Ascending aorta (tissue), 2 donors: ENCODE measurements at regions not wholly inside any gene's neighbourhood (a gene's known extent, or its start where the extent isn't known, plus 50 kb on each side); places are given as distances from the start of the nearest gene placed in this dataset.
"Not testable (repeated sequence)": the region's sequence is repeated elsewhere in the genome, so short reads cannot be mapped to it uniquely, and the experiment has no call there.

Experiments
- DNase-seq, 2 donors: peaks; one replicate each; pipeline ENCODE4 v3.0.0-alpha.2; 2019; ENCODE audit warnings: low spot score in 2 of 2
- H3K27ac ChIP-seq, 2 donors: fragments of 200-600 bp; sonication (generic); one replicate each; pipeline ENCODE4 v1.5.1; 2016 to 2017; ENCODE audit warnings: mild to moderate bottlenecking in 1 of 2
- H3K27me3 ChIP-seq: fragments of 200-600 bp; sonication (generic); one replicate; pipeline ENCODE4 v1.5.1; 2017
- H3K36me3 ChIP-seq, 2 donors: fragments of 200-600 bp; sonication (generic); one replicate each; pipeline ENCODE4 v1.5.1; 2016
- H3K4me1 ChIP-seq, 2 donors: fragments of 200-600 bp; sonication (generic); one replicate each; pipeline ENCODE4 v1.5.1; 2016 to 2017; ENCODE audit warnings: mild to moderate bottlenecking in 1 of 2
- H3K4me3 ChIP-seq, 2 donors: fragments of 200-600 bp; sonication (generic); one replicate each; pipeline ENCODE4 v1.5.1; 2016 to 2017; ENCODE audit warnings: mild to moderate bottlenecking in 1 of 2
- H3K9me3 ChIP-seq, 2 donors: fragments of 200-600 bp; sonication (generic); one replicate each; pipeline ENCODE4 v1.5.1; 2016
- CTCF ChIP-seq, 3 experiments: fragments of 200-600 bp in 2 of 3; fragments of 450-650 bp in 1 of 3; sonication (generic) in 2 of 3; IDR thresholded peaks; one replicate each; pipeline ENCODE4 v1.5.1; 2016 to 2019; ENCODE audit warnings: antibody characterized with exemption in 3 of 3, mild to moderate bottlenecking in 1 of 3, moderate library complexity in 1 of 3
- intact Hi-C: fragments of 100-400 bp; cut with DNase I; formaldehyde crosslinking; loops from one replicate; pipeline ENCODE4 v1.15.1; 2023

- no peaks in the 10 kb centered on the region for H3K27me3 ChIP-seq
- no peaks in the 10 kb centered on the region for H3K9me3 ChIP-seq
- intact Hi-C loops = no loop called here
- H3K36me3 ChIP-seq = no peaks in the 10 kb centered on the region
- H3K4me1 ChIP-seq = no peaks in the 10 kb centered on the region
- H3K4me3 ChIP-seq = no peak overlapping the region
- no peak for TF ChIP-seq CTCF (IDR thresholded peaks at IDR 0.05)
- H3K27ac ChIP-seq = no peak overlapping the region
- no peak for DNase-seq
These were observed 691.4 kb upstream of the FSHR start for GRCh38 chr2:49845671-49846070.

- intact Hi-C loops = no loop called here
- H3K27me3 ChIP-seq = no peaks in the 10 kb centered on the region
- H3K4me3 ChIP-seq = no peak overlapping the region
- H3K9me3 ChIP-seq = no peaks in the 10 kb centered on the region
- H3K27ac ChIP-seq = no peak overlapping the region
- H3K36me3 ChIP-seq = no peaks in the 10 kb centered on the region
- no peaks in the 10 kb centered on the region for H3K4me1 ChIP-seq
- no peak for TF ChIP-seq CTCF (IDR thresholded peaks at IDR 0.05)
- no peak for DNase-seq
These were observed 690.7 kb upstream of the FSHR start for GRCh38 chr2:49845021-49845420.

GRCh38 chr2:49844113-49844512, 689.8 kb upstream of the FSHR start:
- intact Hi-C loops = not testable (repeated sequence)

GRCh38 chr2:49843314-49843713, 689.0 kb upstream of the FSHR start:
- no peak for TF ChIP-seq CTCF (IDR thresholded peaks at IDR 0.05)
- Histone ChIP-seq H3K4me1 (no peaks in the 10 kb centered on the region), H3K27me3 (no peaks in the 10 kb centered on the region), H3K27ac (no peak overlapping the region), H3K9me3 (no peaks in the 10 kb centered on the region), H3K4me3 (no peak overlapping the region), H3K36me3 (no peaks in the 10 kb centered on the region)
- no peak for DNase-seq
- intact Hi-C loops = no loop called here

More at GRCh38 chr2:49844113-49844512, 689.8 kb upstream of the FSHR start:
- H3K27me3 ChIP-seq, H3K9me3 ChIP-seq, H3K36me3 ChIP-seq, DNase-seq, H3K4me1 ChIP-seq, H3K27ac ChIP-seq, H3K4me3 ChIP-seq: not testable (repeated sequence)

GRCh38 chr2:49840428-49840975, 686.2 kb upstream of the FSHR start:
- no peaks in the 10 kb centered on the region for H3K9me3 ChIP-seq
- H3K4me1 ChIP-seq = no peaks in the 10 kb centered on the region
- H3K4me3 ChIP-seq = no peak overlapping the region
- H3K27ac ChIP-seq = no peak overlapping the region
- intact Hi-C loops = no loop called here
- no peak for DNase-seq
- TF ChIP-seq CTCF (IDR thresholded peaks at IDR 0.05) = no peak
- H3K36me3 ChIP-seq = no peaks in the 10 kb centered on the region
- no peaks in the 10 kb centered on the region for H3K27me3 ChIP-seq

GRCh38 chr2:49839818-49840217, 685.5 kb upstream of the FSHR start:
- Histone ChIP-seq H3K27me3 (no peaks in the 10 kb centered on the region), H3K4me1 (no peaks in the 10 kb centered on the region), H3K36me3 (no peaks in the 10 kb centered on the region), H3K9me3 (no peaks in the 10 kb centered on the region), H3K4me3 (no peak overlapping the region), H3K27ac (no peak overlapping the region)
- intact Hi-C loops = no loop called here
- no peak for DNase-seq
- no peak for TF ChIP-seq CTCF (IDR thresholded peaks at IDR 0.05)
